HepG2 (cell line): ENCODE measurements at regions not wholly inside any gene's neighbourhood (a gene's known extent, or its start where the extent isn't known, plus 50 kb on each side); places are given as distances from the start of the nearest gene placed in this dataset.

Experiments used
- ATAC-seq: fragments of 200-7000 bp; cut with Tn5 transposase; 3 replicates; pipeline ENCODE4 v1.9.1; 2020; ENCODE audit warnings: mild to moderate bottlenecking, moderate library complexity
- BruUV-seq: library from RNA; stranded (reverse); fragments of 400-500 nt; replicated peaks from 2 replicates; lab custom pipeline; 2021; lab: Mats Ljungman, UMichigan
- CTCF ChIA-PET: fragments of 300-600 bp; formaldehyde crosslinking; extraction: SDS; loops from one replicate; lab custom pipeline; 2021; ENCODE audit warnings: low total read pairs, inconsistent platforms, low intra/inter-chr PET ratio; lab: Yijun Ruan, JAX
- POLR2A ChIA-PET: fragments of 350-600 bp; sonication (Branson Sonifier 250); formaldehyde crosslinking; loops from one replicate; lab custom pipeline; 2020; ENCODE audit warnings: antibody characterized with exemption, inconsistent platforms; lab: Yijun Ruan, JAX
- DNase-seq: peaks from one replicate; pipeline ENCODE4 v3.0.0-alpha.2; 2015; ENCODE audit warnings: low spot score
- FAIRE-seq: peaks from 3 replicates; lab custom pipeline; 2011; peaks lifted over from hg19 to GRCh38; lab: Jason Lieb, UNC
- H2AFZ ChIP-seq: one replicate; pipeline ENCODE4 v1.6.1; 2011; ENCODE audit warnings: low read length, inconsistent platforms
- H3K27ac ChIP-seq: fragments of 300-600 bp; 3 replicates; pipeline ENCODE4 v1.8.0; 2011; ENCODE audit warnings: mixed run types, mild to moderate bottlenecking, mixed read lengths, low read length, inconsistent platforms; ENCODE audit not compliant: insufficient read depth; ENCODE audit errors: extremely low read length
- H3K27me3 ChIP-seq, 2 experiments: fragments of 200-600 bp in 1 of 2; 2 replicates in 1 of 2; 3 replicates in 1 of 2; pipeline versions ENCODE4 v1.6.0 to v1.8.0; 2011; ENCODE audit warnings: low read length in 2 of 2, mild to moderate bottlenecking in 2 of 2, moderate library complexity in 2 of 2, inconsistent platforms in 1 of 2; ENCODE audit not compliant: insufficient read depth in 2 of 2, control insufficient read depth in 1 of 2
- H3K36me3 ChIP-seq, 2 experiments: fragments of 200-600 bp in 1 of 2; replicated peaks in 1 of 2; 2 replicates in 1 of 2; 3 replicates in 1 of 2; pipeline versions ENCODE4 v1.5.1 to v1.8.0; 2011; ENCODE audit warnings: low read length in 2 of 2, inconsistent platforms in 1 of 2; ENCODE audit not compliant: insufficient read depth in 2 of 2, control insufficient read depth in 1 of 2
- H3K4me1 ChIP-seq: 2 replicates; pipeline ENCODE4 v1.5.1; 2012; ENCODE audit warnings: low read length, inconsistent platforms; ENCODE audit not compliant: insufficient read depth
- H3K4me2 ChIP-seq: 2 replicates; pipeline ENCODE4 v1.6.0; 2011; ENCODE audit warnings: low read depth, low read length, inconsistent platforms
- H3K4me3 ChIP-seq, 3 experiments: fragments of 200-600 bp in 1 of 3; sonication (generic), shearing (Covaris generic) in 1 of 3; replicated peaks in 1 of 3; 2 replicates each; pipeline ENCODE4 v1.5.1; 2011 to 2016; ENCODE audit warnings: low read length in 3 of 3, inconsistent platforms in 2 of 3, low read depth in 2 of 3, mild to moderate bottlenecking in 2 of 3, control low read depth in 1 of 3, mixed read lengths in 1 of 3; ENCODE audit not compliant: insufficient read depth in 1 of 3
- H3K79me2 ChIP-seq: one replicate; pipeline ENCODE4 v1.6.1; 2011; ENCODE audit warnings: low read length, inconsistent platforms; ENCODE audit not compliant: insufficient read depth
- H3K9ac ChIP-seq: 2 replicates; pipeline ENCODE4 v1.6.0; 2011; ENCODE audit warnings: mild to moderate bottlenecking, low read depth, low read length, inconsistent platforms; ENCODE audit not compliant: insufficient read depth
- H3K9me3 ChIP-seq: 2 replicates; pipeline ENCODE4 v1.5.1; 2012; ENCODE audit warnings: mild to moderate bottlenecking, low read length
- H4K20me1 ChIP-seq: 2 replicates; pipeline ENCODE4 v1.6.0; 2011; ENCODE audit warnings: inconsistent platforms, mild to moderate bottlenecking, low read length, moderate library complexity; ENCODE audit not compliant: insufficient read depth
- KLF16 ChIP-seq, 2 experiments: sonication (generic) in 1 of 2; formaldehyde crosslinking in 1 of 2; IDR thresholded peaks; 2 replicates each; pipeline versions ENCODE4 v1.6.1 to v1.8.0; 2016 to 2023; ENCODE audit warnings: missing genetic modification reagents in 2 of 2, missing compliant biosample characterization in 1 of 2
- MBNL3 ChIP-seq: fragments of 250-450 bp; sonication (Bioruptor Pico); conservative IDR thresholded peaks from 2 replicates; pipeline ENCODE4 v1.8.0; 2022; ENCODE audit warnings: mild to moderate bottlenecking, inconsistent platforms
- SMAD9 ChIP-seq: sonication (generic); formaldehyde crosslinking; IDR thresholded peaks from 2 replicates; pipeline ENCODE4 v1.5.1; 2020; ENCODE audit warnings: mild to moderate bottlenecking, missing genetic modification reagents
- SP1 ChIP-seq, 2 experiments: fragments of 450-650 bp in 1 of 2; sonication (generic) in 1 of 2; formaldehyde crosslinking in 1 of 2; IDR thresholded peaks; 2 replicates each; pipeline versions ENCODE4 v1.4.0 to v1.6.1; 2016 to 2020; ENCODE audit warnings: missing genetic modification reagents in 1 of 2
- USF2 ChIP-seq, 2 experiments: sonication (generic) in 1 of 2; formaldehyde crosslinking in 1 of 2; IDR thresholded peaks; 2 replicates each; pipeline versions ENCODE4 v1.5.1 to v1.6.1; 2011 to 2020; ENCODE audit warnings: borderline replicate concordance in 1 of 2, low read depth in 1 of 2, low read length in 1 of 2, mild to moderate bottlenecking in 1 of 2, missing genetic modification reagents in 1 of 2, moderate library complexity in 1 of 2
- XRCC5 ChIP-seq: fragments of 200-400 bp; formaldehyde crosslinking; optimal IDR thresholded peaks from 2 replicates; pipeline ENCODE3; 2017; ENCODE audit warnings: mild to moderate bottlenecking, low read length
- YEATS2 ChIP-seq: sonication (generic); formaldehyde crosslinking; IDR thresholded peaks from 2 replicates; pipeline ENCODE4 v1.4.0; 2020; ENCODE audit warnings: missing genetic modification reagents, borderline replicate concordance
- ZBTB20 ChIP-seq: sonication (generic); formaldehyde crosslinking; IDR thresholded peaks from 2 replicates; pipeline ENCODE4 v1.8.1; 2023; ENCODE audit warnings: missing genetic modification reagents, low read depth, mild to moderate bottlenecking, borderline replicate concordance
- ZFP62 ChIP-seq: sonication (generic); formaldehyde crosslinking; IDR thresholded peaks from 2 replicates; pipeline ENCODE4 v1.4.0; 2020; ENCODE audit warnings: missing genetic modification reagents
- ZNF253 ChIP-seq: sonication (generic); formaldehyde crosslinking; IDR thresholded peaks from 2 replicates; pipeline ENCODE4 v1.8.0; 2022; ENCODE audit warnings: mild to moderate bottlenecking, missing genetic modification reagents, borderline replicate concordance
- ZNF282 ChIP-seq: fragments of 450-650 bp; IDR thresholded peaks from 2 replicates; pipeline ENCODE4 v1.6.1; 2018; ENCODE audit not compliant: partially characterized antibody
- WGBS: methylation state at CpG from one replicate; pipeline ENCODE4 v1.1.6; 2017; ENCODE audit warnings: low lambda C conversion rate; 5-methylcytosine and 5-hydroxymethylcytosine counted together
- in situ Hi-C: cut with HindIII; loops from 2 replicates; pipeline ENCODE4 v1.10.0; 2017; ENCODE audit warnings: low pct_unique_long_range_greater_than_20kb; ENCODE audit not compliant: extremely low pct_ligation_motif_present
- intact Hi-C: fragments of 100-400 bp; cut with micrococcal nuclease; formaldehyde crosslinking; loops from one replicate; pipeline ENCODE4 v1.10.0; 2022; ENCODE audit not compliant: unreplicated experiment
- TF ChIP-seq, protein P1 (sequence below): sonication (generic); formaldehyde crosslinking; IDR thresholded peaks from 2 replicates; pipeline ENCODE4 v1.5.0; 2020; ENCODE audit warnings: mild to moderate bottlenecking, missing genetic modification reagents
- TF ChIP-seq, protein P2 (sequence below): sonication (generic); formaldehyde crosslinking; IDR thresholded peaks from 2 replicates; pipeline ENCODE4 v1.8.1; 2022; ENCODE audit warnings: low read depth, mild to moderate bottlenecking, missing genetic modification reagents

- no peak for TF ChIP-seq KLF16 (CRISPR knock-in tag; IDR thresholded peaks at IDR 0.05)
- TF ChIP-seq XRCC5: no peak
- TF ChIP-seq SMAD9 (CRISPR knock-in tag): no peak
- TF ChIP-seq ZNF253 (CRISPR knock-in tag): no peak
- TF ChIP-seq ZFP62 (CRISPR knock-in tag): no peak
- TF ChIP-seq YEATS2 (CRISPR knock-in tag): no peak
Measured at GRCh38 chr9:119509291-119509905, 140.2 kb upstream of the BRINP1 start (continued).

DNA sequence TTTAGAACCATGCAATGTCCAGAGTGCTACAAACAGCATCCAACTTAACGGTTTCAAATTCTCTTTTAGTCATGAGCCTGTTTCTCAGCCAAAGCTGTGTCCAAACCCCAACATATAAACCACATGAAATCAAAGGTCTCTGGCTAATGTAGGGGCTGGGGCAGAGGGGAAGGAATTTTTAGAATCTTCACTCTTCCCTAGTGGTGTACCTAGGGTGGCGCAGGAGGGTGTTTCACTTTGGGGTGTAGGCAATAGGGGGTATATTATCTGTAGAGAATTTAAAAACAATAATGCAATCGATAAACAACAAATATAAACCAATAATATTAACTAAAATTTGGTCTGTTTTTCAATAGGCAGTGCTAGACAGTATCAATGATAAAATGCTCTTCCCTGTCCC lies 132.1 kb upstream of the BRINP1 start:
- H3K9me3 ChIP-seq: no peaks in the 10 kb centered on the region
- FAIRE-seq (no peak), DNase-seq (no peak), ATAC-seq (no peak)
- H3K79me2 ChIP-seq: no peaks in the 10 kb centered on the region
- WGBS: 19% methylated on average over 3 of the region's 3 CpGs
- BruUV-seq: no TSS peak
- no peak overlapping the region for H3K27ac ChIP-seq
- no peaks in the 10 kb centered on the region for H3K36me3 ChIP-seq
- in situ Hi-C loops (no loop called here), intact Hi-C loops (no loop called here)
- H3K4me3 ChIP-seq: no peak overlapping the region
- H3K4me2 ChIP-seq: no peak overlapping the region
- CTCF ChIA-PET: no interaction called here
- H4K20me1 ChIP-seq: no peaks in the 10 kb centered on the region
- no peaks in the 10 kb centered on the region for H3K4me1 ChIP-seq
- POLR2A ChIA-PET: no interaction called here
- no peak overlapping the region for H2AFZ ChIP-seq
- H3K27me3 ChIP-seq: no peaks in the 10 kb centered on the region
- no peak overlapping the region for H3K9ac ChIP-seq
- TF ChIP-seq MBNL3 (CRISPR knock-in tag): no peak
- TF ChIP-seq, protein P1, sequence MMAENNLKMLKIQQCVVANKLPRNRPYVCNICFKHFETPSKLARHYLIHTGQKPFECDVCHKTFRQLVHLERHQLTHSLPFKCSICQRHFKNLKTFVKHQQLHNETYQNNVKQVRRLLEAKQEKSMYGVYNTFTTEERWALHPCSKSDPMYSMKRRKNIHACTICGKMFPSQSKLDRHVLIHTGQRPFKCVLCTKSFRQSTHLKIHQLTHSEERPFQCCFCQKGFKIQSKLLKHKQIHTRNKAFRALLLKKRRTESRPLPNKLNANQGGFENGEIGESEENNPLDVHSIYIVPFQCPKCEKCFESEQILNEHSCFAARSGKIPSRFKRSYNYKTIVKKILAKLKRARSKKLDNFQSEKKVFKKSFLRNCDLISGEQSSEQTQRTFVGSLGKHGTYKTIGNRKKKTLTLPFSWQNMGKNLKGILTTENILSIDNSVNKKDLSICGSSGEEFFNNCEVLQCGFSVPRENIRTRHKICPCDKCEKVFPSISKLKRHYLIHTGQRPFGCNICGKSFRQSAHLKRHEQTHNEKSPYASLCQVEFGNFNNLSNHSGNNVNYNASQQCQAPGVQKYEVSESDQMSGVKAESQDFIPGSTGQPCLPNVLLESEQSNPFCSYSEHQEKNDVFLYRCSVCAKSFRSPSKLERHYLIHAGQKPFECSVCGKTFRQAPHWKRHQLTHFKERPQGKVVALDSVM (CRISPR knock-in tag): no peak
- no peak for TF ChIP-seq ZBTB20 (CRISPR knock-in tag)
- TF ChIP-seq SP1 (IDR thresholded peaks at IDR 0.05): no peak
- no peak for TF ChIP-seq SP1 (CRISPR knock-in tag; IDR thresholded peaks at IDR 0.05)
- no peak for TF ChIP-seq USF2 (IDR thresholded peaks at IDR 0.05; ENCODE audit: low read depth, low read length)
- no peak for TF ChIP-seq USF2 (CRISPR knock-in tag; IDR thresholded peaks at IDR 0.05; ENCODE audit: borderline replicate concordance)
- no peak for TF ChIP-seq ZNF282
- TF ChIP-seq, protein P2, sequence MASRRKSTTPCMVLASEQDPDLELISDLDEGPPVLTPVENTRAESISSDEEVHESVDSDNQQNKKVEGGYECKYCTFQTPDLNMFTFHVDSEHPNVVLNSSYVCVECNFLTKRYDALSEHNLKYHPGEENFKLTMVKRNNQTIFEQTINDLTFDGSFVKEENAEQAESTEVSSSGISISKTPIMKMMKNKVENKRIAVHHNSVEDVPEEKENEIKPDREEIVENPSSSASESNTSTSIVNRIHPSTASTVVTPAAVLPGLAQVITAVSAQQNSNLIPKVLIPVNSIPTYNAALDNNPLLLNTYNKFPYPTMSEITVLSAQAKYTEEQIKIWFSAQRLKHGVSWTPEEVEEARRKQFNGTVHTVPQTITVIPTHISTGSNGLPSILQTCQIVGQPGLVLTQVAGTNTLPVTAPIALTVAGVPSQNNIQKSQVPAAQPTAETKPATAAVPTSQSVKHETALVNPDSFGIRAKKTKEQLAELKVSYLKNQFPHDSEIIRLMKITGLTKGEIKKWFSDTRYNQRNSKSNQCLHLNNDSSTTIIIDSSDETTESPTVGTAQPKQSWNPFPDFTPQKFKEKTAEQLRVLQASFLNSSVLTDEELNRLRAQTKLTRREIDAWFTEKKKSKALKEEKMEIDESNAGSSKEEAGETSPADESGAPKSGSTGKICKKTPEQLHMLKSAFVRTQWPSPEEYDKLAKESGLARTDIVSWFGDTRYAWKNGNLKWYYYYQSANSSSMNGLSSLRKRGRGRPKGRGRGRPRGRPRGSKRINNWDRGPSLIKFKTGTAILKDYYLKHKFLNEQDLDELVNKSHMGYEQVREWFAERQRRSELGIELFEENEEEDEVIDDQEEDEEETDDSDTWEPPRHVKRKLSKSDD: no peak
